NB4 (cell line): ENCODE measurements at regions not wholly inside any gene's neighbourhood (a gene's known extent, or its start where the extent isn't known, plus 50 kb on each side); places are given as distances from the start of the nearest gene placed in this dataset.
A peak's percentile ranks its signal among the peaks of the same experiment; 100 is the strongest.
"Not testable (repeated sequence)": the region's sequence is repeated elsewhere in the genome, so short reads cannot be mapped to it uniquely, and the experiment has no call there.

Source experiments
- DNase-seq: peaks from one replicate; pipeline ENCODE4 v3.0.0; 2010; ENCODE audit warnings: low read depth
- H3K4me3 ChIP-seq: one replicate; pipeline ENCODE4 v1.5.1; 2011; ENCODE audit warnings: mild to moderate bottlenecking, low read depth, low read length, moderate library complexity
- MAX ChIP-seq: IDR thresholded peaks from 2 replicates; pipeline ENCODE4 v1.6.1; 2011; ENCODE audit warnings: low read depth, low read length
- MYC ChIP-seq: IDR thresholded peaks from 2 replicates; pipeline ENCODE4 v1.6.1; 2011; ENCODE audit warnings: low read depth, low read length
- POLR2A ChIP-seq: IDR thresholded peaks from 2 replicates; pipeline ENCODE4 v1.6.1; 2011; ENCODE audit warnings: mild to moderate bottlenecking; ENCODE audit not compliant: insufficient read length; ENCODE audit errors: extremely low read depth
- TF ChIP-seq, protein P1 (sequence below): IDR thresholded peaks from one replicate; pipeline ENCODE4 v1.5.1; 2012; ENCODE audit warnings: low read depth, low read length

- peak; percentile 6 for DNase-seq
- H3K4me3 ChIP-seq: no peak overlapping the region
These were observed 75.6 kb upstream of the UXS1 start for GRCh38 chr2:106269591-106270291.

DNA sequence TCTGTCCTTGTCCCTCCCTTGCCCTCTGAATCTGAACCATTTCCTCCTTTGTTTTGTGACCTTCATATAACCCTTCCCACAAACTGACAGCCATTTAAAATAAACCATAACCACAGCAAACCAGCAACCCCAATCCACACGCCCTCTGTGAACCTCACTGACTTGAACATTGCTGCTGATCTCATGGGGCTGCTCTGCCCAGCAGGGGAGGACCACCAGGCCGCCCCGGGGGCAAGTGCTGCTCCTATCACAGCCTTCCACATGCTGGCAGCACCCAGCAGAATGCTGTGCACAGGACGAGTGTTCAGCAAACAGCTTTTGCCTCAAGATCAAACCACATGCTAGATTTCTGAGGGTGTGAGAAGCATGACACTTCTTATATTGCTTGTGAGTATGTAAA is 73.9 kb upstream of the UXS1 start:
- TF ChIP-seq, protein P1, sequence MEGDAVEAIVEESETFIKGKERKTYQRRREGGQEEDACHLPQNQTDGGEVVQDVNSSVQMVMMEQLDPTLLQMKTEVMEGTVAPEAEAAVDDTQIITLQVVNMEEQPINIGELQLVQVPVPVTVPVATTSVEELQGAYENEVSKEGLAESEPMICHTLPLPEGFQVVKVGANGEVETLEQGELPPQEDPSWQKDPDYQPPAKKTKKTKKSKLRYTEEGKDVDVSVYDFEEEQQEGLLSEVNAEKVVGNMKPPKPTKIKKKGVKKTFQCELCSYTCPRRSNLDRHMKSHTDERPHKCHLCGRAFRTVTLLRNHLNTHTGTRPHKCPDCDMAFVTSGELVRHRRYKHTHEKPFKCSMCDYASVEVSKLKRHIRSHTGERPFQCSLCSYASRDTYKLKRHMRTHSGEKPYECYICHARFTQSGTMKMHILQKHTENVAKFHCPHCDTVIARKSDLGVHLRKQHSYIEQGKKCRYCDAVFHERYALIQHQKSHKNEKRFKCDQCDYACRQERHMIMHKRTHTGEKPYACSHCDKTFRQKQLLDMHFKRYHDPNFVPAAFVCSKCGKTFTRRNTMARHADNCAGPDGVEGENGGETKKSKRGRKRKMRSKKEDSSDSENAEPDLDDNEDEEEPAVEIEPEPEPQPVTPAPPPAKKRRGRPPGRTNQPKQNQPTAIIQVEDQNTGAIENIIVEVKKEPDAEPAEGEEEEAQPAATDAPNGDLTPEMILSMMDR: no peak
- TF ChIP-seq POLR2A (no peak), MAX (no peak), MYC (no peak)
- no peak overlapping the region for H3K4me3 ChIP-seq

More at GRCh38 chr2:106269591-106270291, 75.6 kb upstream of the UXS1 start:
- no peak for TF ChIP-seq MYC

GRCh38 chr2:106261871-106262321 is 67.8 kb upstream of the UXS1 start:
- no peak overlapping the region for H3K4me3 ChIP-seq
- DNase-seq: no peak
- TF ChIP-seq MYC (no peak), MAX (no peak)
- TF ChIP-seq, protein P1: no peak

More for the DNA sequence above, 73.9 kb upstream of the UXS1 start:
- DNase-seq: peak; percentile 78

GRCh38 chr2:106258859-106259258 is 64.8 kb upstream of the UXS1 start:
- H3K4me3 ChIP-seq, DNase-seq: not testable (repeated sequence)

- TF ChIP-seq POLR2A: no peak
- TF ChIP-seq, protein P1: no peak
- TF ChIP-seq MYC: no peak
- H3K4me3 ChIP-seq: no peak overlapping the region
- no peak for DNase-seq
These were observed 63.7 kb upstream of the UXS1 start for GRCh38 chr2:106257830-106258229.

DNA sequence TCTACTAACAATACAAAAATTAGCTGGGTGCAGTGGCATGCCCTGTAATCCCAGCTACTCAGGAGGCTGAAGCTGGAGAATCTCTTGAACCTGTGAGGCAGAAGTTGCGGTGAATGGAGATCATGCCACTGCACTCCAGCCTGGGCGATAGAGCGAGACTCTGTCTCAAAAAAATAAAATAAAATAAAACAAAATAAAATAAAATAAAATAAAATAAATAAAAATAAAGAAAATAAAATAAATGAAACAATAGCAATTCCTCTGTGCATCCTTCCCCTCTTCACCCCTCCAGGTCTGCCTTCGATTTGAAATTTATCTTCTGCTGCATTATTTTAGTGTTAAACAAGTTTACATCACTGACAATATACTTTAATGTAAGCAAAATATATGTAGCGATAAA is 63.0 kb upstream of the UXS1 start:
- TF ChIP-seq POLR2A (no peak), MAX (no peak), MYC (no peak)
- TF ChIP-seq, protein P1: no peak
- DNase-seq: no peak
- no peak overlapping the region for H3K4me3 ChIP-seq

- not testable (repeated sequence) for DNase-seq, H3K4me3 ChIP-seq
These were observed 55.2 kb upstream of the UXS1 start for GRCh38 chr2:106249157-106249828.

DNA sequence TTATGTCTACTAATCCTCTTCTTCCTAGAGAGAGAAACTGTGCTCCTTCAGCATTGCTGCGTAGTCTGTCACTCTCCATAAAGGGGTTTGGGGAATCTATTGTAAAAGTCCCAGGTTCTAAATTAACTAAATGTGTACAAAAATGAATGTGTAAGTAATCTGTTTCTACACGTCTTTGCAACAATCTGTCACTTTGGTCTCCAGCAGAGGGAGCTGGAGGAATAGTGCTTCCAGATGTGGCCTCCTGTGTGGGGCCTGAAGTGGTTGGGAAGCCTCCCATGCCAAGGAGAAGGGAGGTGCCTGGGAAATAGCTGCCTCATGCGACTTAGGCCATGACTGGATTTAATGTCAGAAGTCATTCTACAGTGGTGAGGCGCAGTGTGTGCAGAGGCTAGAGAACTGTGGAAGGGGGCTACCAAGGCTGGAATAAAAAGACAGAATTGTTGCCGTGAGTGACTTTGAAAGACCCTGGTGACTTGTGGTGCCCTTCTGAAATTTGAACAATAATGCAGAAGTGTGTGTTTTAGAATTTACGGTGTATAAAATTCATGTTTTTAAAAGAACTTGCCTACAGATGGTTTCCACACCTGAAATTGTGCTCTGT is 54.5 kb upstream of the UXS1 start:
- H3K4me3 ChIP-seq, DNase-seq: not testable (repeated sequence)
